Dedifferentiated amniotic fluid mesenchymal stem cell (primary cell): ENCODE measurements at regions not wholly inside any gene's neighbourhood (a gene's known extent, or its start where the extent isn't known, plus 50 kb on each side); places are given as distances from the start of the nearest gene placed in this dataset.

Experiments used
- DNase-seq: peaks from one replicate; pipeline ENCODE4 v3.0.0-alpha.2; 2016; ENCODE audit errors: extremely low spot score

DNA sequence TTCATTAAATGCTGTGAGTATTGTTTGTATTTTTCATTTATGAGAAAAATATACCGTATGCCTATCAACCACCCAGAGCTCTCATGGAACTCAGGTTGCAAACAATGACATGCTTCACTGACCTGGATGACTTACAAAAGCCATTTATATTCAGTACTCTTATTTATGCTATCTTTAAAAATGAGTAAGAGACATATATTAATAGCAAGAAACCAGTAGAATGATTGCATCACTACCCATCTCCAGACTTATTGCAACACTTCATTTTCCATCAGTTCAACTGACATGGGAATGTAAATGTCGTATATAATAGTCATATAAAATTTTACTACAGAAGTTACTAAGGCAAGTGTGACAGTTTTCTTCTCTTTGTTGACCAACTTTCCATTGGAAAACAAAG, 69.1 kb downstream of the OTP start:
- no peak for DNase-seq

GRCh38 chr5:77568555-77568954, 70.0 kb downstream of the OTP start:
- no peak for DNase-seq

GRCh38 chr5:77568082-77568481, 70.4 kb downstream of the OTP start:
- no peak for DNase-seq

DNA sequence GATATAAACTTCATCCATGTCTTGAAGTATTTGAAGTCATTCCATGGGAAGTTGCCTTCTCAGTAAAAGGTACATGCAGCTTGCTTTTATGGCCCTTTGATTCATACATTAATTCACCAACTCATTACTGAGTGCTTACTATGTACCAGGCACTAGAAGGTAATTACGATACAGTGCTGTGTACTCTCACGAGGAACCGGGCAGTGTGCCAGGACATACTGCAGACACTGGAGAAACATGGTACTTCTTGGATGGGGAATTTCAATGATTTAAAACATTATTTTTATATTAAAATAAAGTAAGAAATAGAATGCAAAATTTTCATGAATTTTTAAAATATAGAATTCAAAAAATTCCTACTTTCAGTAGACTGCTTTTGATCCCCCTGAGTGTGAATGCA, 71.4 kb upstream of the WDR41 start:
- DNase-seq: no peak

DNA sequence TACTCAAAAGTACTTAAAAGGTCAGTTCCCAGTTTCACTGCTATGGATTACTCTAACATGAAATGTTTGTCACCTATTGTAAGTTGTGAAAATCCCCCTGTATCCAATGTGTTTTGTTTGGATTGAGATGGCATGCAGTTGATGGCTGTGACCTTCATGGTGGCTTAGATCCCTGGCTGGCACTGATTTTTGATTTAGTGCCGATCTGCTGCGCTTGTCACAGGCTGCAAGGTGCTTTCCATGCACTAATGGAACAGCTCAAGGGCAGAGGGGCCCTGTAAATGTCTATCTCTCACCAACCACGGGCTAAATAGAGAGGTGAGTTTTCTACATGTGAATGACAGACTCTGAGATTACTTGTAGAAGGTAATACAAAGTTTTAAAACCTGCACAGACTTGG, 69.8 kb upstream of the WDR41 start:
- no peak for DNase-seq

DNA sequence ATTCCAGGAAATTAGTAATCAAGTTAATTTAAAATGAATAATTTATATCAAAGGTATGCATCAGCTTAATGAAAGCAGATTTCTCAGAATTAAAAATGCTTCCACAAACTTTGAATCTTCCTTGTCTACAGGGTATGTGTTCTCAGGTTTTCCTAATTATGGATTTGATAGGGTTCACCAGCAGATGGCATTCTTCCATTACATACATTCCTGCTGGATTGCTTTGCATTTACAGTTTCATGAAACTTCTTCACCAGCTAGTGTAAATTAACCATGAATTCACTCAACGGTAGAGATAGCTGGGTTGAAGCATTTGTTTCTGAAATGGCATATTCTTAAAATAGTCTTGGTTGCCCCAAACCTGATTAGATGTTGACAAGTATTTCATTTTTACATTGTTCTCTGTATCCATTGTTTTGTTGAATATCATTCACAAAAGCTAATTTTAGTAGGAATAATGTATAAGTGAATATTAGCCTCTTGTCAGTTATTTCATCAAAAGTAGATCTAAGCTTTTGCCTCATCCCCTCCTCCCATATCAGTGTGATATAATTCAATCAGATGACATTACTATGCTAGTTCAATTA, 68.7 kb upstream of the WDR41 start:
- peak; percentile 56 for DNase-seq

DNA sequence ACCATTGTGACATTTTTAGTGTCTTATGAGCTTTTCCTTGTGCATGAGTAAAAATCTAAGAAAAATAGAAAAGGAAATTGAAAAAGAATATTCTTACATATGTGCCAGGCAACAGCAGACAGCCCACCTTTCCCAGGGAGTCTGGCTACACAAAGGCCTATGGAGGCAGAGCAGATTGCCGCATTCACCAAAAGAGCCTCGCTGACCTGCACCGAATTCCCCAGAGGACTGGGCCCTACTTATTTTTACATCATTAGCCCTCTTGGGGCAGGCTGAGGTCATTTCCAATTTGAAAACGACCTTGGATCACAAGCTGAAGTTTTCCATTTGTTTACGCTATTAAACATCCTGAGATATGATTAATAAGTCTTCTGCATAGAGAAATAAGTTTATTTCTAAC, 66.2 kb upstream of the WDR41 start:
- no peak for DNase-seq

- no peak for DNase-seq
These were observed 58.3 kb upstream of the WDR41 start for GRCh38 chr5:77550406-77550805.

GRCh38 chr5:77545285-77545684, 53.2 kb upstream of the WDR41 start:
- DNase-seq: no peak
